HuH-7.5 (cell line): ENCODE measurements at regions not wholly inside any gene's neighbourhood (a gene's known extent, or its start where the extent isn't known, plus 50 kb on each side); places are given as distances from the start of the nearest gene placed in this dataset.

Experiments used
- DNase-seq: peaks from one replicate; pipeline ENCODE4 v3.0.0; 2011; ENCODE audit warnings: low spot score

GRCh38 chr10:117424883-117425649 is 49.8 kb upstream of the PDZD8 start:
- DNase-seq: no peak
